Sigmoid colon (tissue), 4 donors: ENCODE measurements at regions not wholly inside any gene's neighbourhood (a gene's known extent, or its start where the extent isn't known, plus 50 kb on each side); places are given as distances from the start of the nearest gene placed in this dataset.
"Not testable (repeated sequence)": the region's sequence is repeated elsewhere in the genome, so short reads cannot be mapped to it uniquely, and the experiment has no call there.

Source experiments
- CTCF ChIP-seq, 4 experiments: fragments of 450-650 bp in 3 of 4; fragments of 200-600 bp in 1 of 4; IDR thresholded peaks; one replicate each; pipeline ENCODE4 v1.5.1; 2016 to 2019; ENCODE audit warnings: antibody characterized with exemption in 4 of 4, mild to moderate bottlenecking in 3 of 4, moderate library complexity in 2 of 4
- EP300 ChIP-seq, 4 donors: sonication (generic); formaldehyde crosslinking; IDR thresholded peaks; one replicate each; pipeline ENCODE4 v1.6.1; 2017; ENCODE audit warnings: antibody characterized with exemption in 4 of 4
- POLR2AphosphoS5 ChIP-seq, 4 donors: sonication (generic); formaldehyde crosslinking; IDR thresholded peaks; one replicate each; pipeline ENCODE4 v1.6.1; 2017; ENCODE audit warnings: antibody characterized with exemption in 4 of 4

GRCh38 chr3:27635006-27635405, 87.1 kb downstream of the EOMES start:
- TF ChIP-seq CTCF, POLR2AphosphoS5, EP300 (IDR thresholded peaks at IDR 0.05): not testable (repeated sequence)
